GM13976 (cell line): ENCODE measurements at regions not wholly inside any gene's neighbourhood (a gene's known extent, or its start where the extent isn't known, plus 50 kb on each side); places are given as distances from the start of the nearest gene placed in this dataset.
"Not testable (repeated sequence)": the region's sequence is repeated elsewhere in the genome, so short reads cannot be mapped to it uniquely, and the experiment has no call there.

Experiments used
- DNase-seq: peaks from one replicate; pipeline ENCODE4 v3.0.0; 2012; ENCODE audit warnings: low spot score
- CTCF ChIP-seq: IDR thresholded peaks from 2 replicates; pipeline ENCODE4 v1.5.1; 2012; ENCODE audit warnings: borderline replicate concordance, mild to moderate bottlenecking; ENCODE audit not compliant: insufficient read depth; ENCODE audit errors: extremely low read depth, missing control alignments, control extremely low read depth
- in situ Hi-C: fragments of 300-500 bp; cut with MboI; formaldehyde crosslinking; loops from one replicate; pipeline ENCODE4 v1.12.0; 2022; ENCODE audit warnings: low sequenced_read_pairs, mixed read lengths, inconsistent platforms; ENCODE audit not compliant: unreplicated experiment

GRCh38 chr22:16695261-16695660 lies 102.7 kb upstream of the CCT8L2 start:
- DNase-seq: no peak
- in situ Hi-C loops: loop anchor here (25.0 kb wide), 1 partner anchor 92 kb away; no protein-coding TSS in a partner anchor
- TF ChIP-seq CTCF: no peak

GRCh38 chr22:16693747-16694146 lies 101.1 kb upstream of the CCT8L2 start:
- not testable (repeated sequence) for DNase-seq
- in situ Hi-C loops: loop anchor here (25.0 kb wide), 1 partner anchor 94 kb away; no protein-coding TSS in a partner anchor

GRCh38 chr22:16689358-16689757 lies 96.7 kb upstream of the CCT8L2 start:
- in situ Hi-C loops: loop anchor here (25.0 kb wide), 1 partner anchor 98 kb away; no protein-coding TSS in a partner anchor
- not testable (repeated sequence) for DNase-seq

- DNase-seq: not testable (repeated sequence)
- in situ Hi-C loops: loop anchor here (25.0 kb wide), 1 partner anchor 106 kb away; no protein-coding TSS in a partner anchor
These were observed 88.7 kb upstream of the CCT8L2 start for GRCh38 chr22:16681290-16681689.

GRCh38 chr22:16680209-16680899 lies 87.7 kb upstream of the CCT8L2 start:
- not testable (repeated sequence) for DNase-seq
- in situ Hi-C loops: loop anchor here (25.0 kb wide), 1 partner anchor 107 kb away; no protein-coding TSS in a partner anchor

- in situ Hi-C loops: loop anchor here (25.0 kb wide), 1 partner anchor 108 kb away; no protein-coding TSS in a partner anchor
- not testable (repeated sequence) for DNase-seq
These were observed 86.7 kb upstream of the CCT8L2 start for GRCh38 chr22:16679191-16679834.

GRCh38 chr22:16673433-16673832 lies 80.8 kb upstream of the CCT8L2 start:
- in situ Hi-C loops, DNase-seq: not testable (repeated sequence)

- in situ Hi-C loops, DNase-seq: not testable (repeated sequence)
These were observed 73.0 kb upstream of the CCT8L2 start for GRCh38 chr22:16665610-16666009.

GRCh38 chr22:16662330-16662729 lies 69.7 kb upstream of the CCT8L2 start:
- in situ Hi-C loops: not testable (repeated sequence)

GRCh38 chr22:16660989-16661388 lies 68.4 kb upstream of the CCT8L2 start:
- in situ Hi-C loops, DNase-seq: not testable (repeated sequence)

More at GRCh38 chr22:16662330-16662729, 69.7 kb upstream of the CCT8L2 start:
- not testable (repeated sequence) for DNase-seq

GRCh38 chr22:16660570-16660969 lies 68.0 kb upstream of the CCT8L2 start:
- in situ Hi-C loops, DNase-seq: not testable (repeated sequence)

- DNase-seq, in situ Hi-C loops: not testable (repeated sequence)
These were observed 66.7 kb upstream of the CCT8L2 start for GRCh38 chr22:16659273-16659834.

- no peak for DNase-seq
- in situ Hi-C loops: no loop called here
- TF ChIP-seq CTCF: no peak
These were observed 65.5 kb upstream of the CCT8L2 start for GRCh38 chr22:16658068-16658467.
